K562 (cell line): ENCODE measurements at regions not wholly inside any gene's neighbourhood (a gene's known extent, or its start where the extent isn't known, plus 50 kb on each side); places are given as distances from the start of the nearest gene placed in this dataset.
A peak's percentile ranks its signal among the peaks of the same experiment; 100 is the strongest.

ENCODE experiments used
- BRD9 ChIP-seq: fragments of 450-650 bp; IDR thresholded peaks from 2 replicates; pipeline ENCODE4 v1.6.1; 2018; ENCODE audit warnings: low read depth; ENCODE audit not compliant: partially characterized antibody
- CBFA2T2 ChIP-seq: fragments of 450-650 bp; conservative IDR thresholded peaks from 2 replicates; pipeline ENCODE4 v1.6.1; 2017; ENCODE audit warnings: mild to moderate bottlenecking
- CBFA2T3 ChIP-seq: fragments of 450-650 bp; IDR thresholded peaks from 2 replicates; pipeline ENCODE4 v1.6.1; 2017
- CBX3 ChIP-seq, 2 experiments: IDR thresholded peaks; 1 replicate in 1 of 2; 2 replicates in 1 of 2; pipeline ENCODE4 v1.6.1; 2012; ENCODE audit warnings: inconsistent platforms in 2 of 2, low read length in 2 of 2, borderline replicate concordance in 1 of 2, control low read depth in 1 of 2
- E2F3 ChIP-seq: fragments of 250-450 bp; sonication (Bioruptor Pico); IDR thresholded peaks from 2 replicates; pipeline ENCODE4 v1.4.0; 2020; ENCODE audit warnings: mild to moderate bottlenecking
- HMG20A ChIP-seq: fragments of 450-650 bp; formaldehyde crosslinking; conservative IDR thresholded peaks from 2 replicates; pipeline ENCODE4 v1.4.0; 2020; ENCODE audit warnings: mild to moderate bottlenecking, mixed read lengths
- MYNN ChIP-seq, 2 experiments: sonication (generic); formaldehyde crosslinking in 1 of 2; IDR thresholded peaks; 2 replicates each; pipeline versions ENCODE4 v1.5.0 to v1.6.1; 2016 to 2020; ENCODE audit warnings: antibody characterized with exemption in 1 of 2, missing genetic modification reagents in 1 of 2
- SRSF1 ChIP-seq: fragments of 200-400 bp; formaldehyde crosslinking; IDR thresholded peaks from 2 replicates; pipeline ENCODE4 v1.6.1; 2017; ENCODE audit warnings: mild to moderate bottlenecking, low read depth, low read length, moderate library complexity
- TAL1 ChIP-seq: fragments of 450-650 bp; IDR thresholded peaks from 2 replicates; pipeline ENCODE4 v1.6.1; 2016; ENCODE audit warnings: mild to moderate bottlenecking
- ZBED1 ChIP-seq: IDR thresholded peaks from 2 replicates; pipeline ENCODE4 v1.6.1; 2014
- ZNF324 ChIP-seq: fragments of 250-450 bp; sonication (Bioruptor Pico); IDR thresholded peaks from 2 replicates; pipeline ENCODE4 v1.4.0; 2020; ENCODE audit warnings: mild to moderate bottlenecking
- TF ChIP-seq, protein P1 (sequence below): fragments of 250-450 bp; sonication (Bioruptor Pico); IDR thresholded peaks from 2 replicates; pipeline ENCODE4 v1.4.0; 2020; ENCODE audit warnings: mild to moderate bottlenecking, moderate library complexity, borderline replicate concordance
- TF ChIP-seq, protein P2 (sequence below), 2 experiments: IDR thresholded peaks; 2 replicates each; pipeline ENCODE4 v1.6.1; 2012; ENCODE audit warnings: improper control_type of control experiment in 2 of 2, low read depth in 2 of 2, low read length in 2 of 2, borderline replicate concordance in 1 of 2
- TF ChIP-seq, protein P3 (sequence below): fragments of 250-450 bp; sonication (Bioruptor Pico); IDR thresholded peaks from 2 replicates; pipeline ENCODE4 v1.5.0; 2021
- TF ChIP-seq, protein P4 (sequence below): fragments of 450-650 bp; IDR thresholded peaks from 2 replicates; pipeline ENCODE4 v1.6.1; 2016; ENCODE audit warnings: borderline replicate concordance
- TF ChIP-seq, protein P5 (sequence below): fragments of 250-450 bp; sonication (Bioruptor Pico); IDR thresholded peaks from 2 replicates; pipeline ENCODE4 v1.6.1; 2021; ENCODE audit warnings: mild to moderate bottlenecking
- TF ChIP-seq, protein P6 (sequence below): fragments of 250-450 bp; sonication (Bioruptor Pico); IDR thresholded peaks from 2 replicates; pipeline ENCODE4 v1.4.0; 2020; ENCODE audit warnings: mild to moderate bottlenecking, moderate library complexity

DNA sequence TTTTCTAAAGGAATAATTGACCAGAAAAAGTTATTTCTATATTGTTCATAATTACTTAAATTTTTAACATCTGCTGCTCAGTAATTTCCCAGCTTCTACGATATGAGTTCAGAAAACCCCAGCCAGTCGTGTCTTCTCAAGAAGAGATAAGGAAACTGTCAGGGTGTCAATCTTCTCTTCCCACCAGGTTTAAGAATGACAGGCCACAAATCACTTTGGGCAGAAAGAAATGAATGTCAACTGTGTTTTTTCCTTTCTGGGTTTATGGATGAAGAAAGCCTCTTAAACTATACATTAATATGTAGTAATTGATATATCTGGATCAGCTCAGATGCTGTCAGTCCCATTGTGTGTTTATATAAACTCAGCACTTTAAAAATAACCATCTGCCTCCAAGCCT, 453.2 kb upstream of the NUDT12 start (continued):
- TF ChIP-seq, protein P1, sequence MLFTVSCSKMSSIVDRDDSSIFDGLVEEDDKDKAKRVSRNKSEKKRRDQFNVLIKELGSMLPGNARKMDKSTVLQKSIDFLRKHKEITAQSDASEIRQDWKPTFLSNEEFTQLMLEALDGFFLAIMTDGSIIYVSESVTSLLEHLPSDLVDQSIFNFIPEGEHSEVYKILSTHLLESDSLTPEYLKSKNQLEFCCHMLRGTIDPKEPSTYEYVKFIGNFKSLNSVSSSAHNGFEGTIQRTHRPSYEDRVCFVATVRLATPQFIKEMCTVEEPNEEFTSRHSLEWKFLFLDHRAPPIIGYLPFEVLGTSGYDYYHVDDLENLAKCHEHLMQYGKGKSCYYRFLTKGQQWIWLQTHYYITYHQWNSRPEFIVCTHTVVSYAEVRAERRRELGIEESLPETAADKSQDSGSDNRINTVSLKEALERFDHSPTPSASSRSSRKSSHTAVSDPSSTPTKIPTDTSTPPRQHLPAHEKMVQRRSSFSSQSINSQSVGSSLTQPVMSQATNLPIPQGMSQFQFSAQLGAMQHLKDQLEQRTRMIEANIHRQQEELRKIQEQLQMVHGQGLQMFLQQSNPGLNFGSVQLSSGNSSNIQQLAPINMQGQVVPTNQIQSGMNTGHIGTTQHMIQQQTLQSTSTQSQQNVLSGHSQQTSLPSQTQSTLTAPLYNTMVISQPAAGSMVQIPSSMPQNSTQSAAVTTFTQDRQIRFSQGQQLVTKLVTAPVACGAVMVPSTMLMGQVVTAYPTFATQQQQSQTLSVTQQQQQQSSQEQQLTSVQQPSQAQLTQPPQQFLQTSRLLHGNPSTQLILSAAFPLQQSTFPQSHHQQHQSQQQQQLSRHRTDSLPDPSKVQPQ: no peak
- no peak for TF ChIP-seq ZBED1
- TF ChIP-seq, protein P2, sequence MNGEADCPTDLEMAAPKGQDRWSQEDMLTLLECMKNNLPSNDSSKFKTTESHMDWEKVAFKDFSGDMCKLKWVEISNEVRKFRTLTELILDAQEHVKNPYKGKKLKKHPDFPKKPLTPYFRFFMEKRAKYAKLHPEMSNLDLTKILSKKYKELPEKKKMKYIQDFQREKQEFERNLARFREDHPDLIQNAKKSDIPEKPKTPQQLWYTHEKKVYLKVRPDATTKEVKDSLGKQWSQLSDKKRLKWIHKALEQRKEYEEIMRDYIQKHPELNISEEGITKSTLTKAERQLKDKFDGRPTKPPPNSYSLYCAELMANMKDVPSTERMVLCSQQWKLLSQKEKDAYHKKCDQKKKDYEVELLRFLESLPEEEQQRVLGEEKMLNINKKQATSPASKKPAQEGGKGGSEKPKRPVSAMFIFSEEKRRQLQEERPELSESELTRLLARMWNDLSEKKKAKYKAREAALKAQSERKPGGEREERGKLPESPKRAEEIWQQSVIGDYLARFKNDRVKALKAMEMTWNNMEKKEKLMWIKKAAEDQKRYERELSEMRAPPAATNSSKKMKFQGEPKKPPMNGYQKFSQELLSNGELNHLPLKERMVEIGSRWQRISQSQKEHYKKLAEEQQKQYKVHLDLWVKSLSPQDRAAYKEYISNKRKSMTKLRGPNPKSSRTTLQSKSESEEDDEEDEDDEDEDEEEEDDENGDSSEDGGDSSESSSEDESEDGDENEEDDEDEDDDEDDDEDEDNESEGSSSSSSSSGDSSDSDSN (IDR thresholded peaks at IDR 0.05; ENCODE audit: borderline replicate concordance in 1 of 2, low read depth in 2 of 2, low read length in 2 of 2): no peak
- 0 out of 3 replicates have a peak, but pooled peaks of 1 of the 2 experiments have one; percentile 24 for TF ChIP-seq CBX3 (IDR thresholded peaks at IDR 0.05; ENCODE audit: borderline replicate concordance in 1 of 2, low read length in 2 of 2)
- peak; percentile 40 for TF ChIP-seq TAL1
- no peak for TF ChIP-seq ZNF324 (CRISPR knock-in tag)
- TF ChIP-seq, protein P3, sequence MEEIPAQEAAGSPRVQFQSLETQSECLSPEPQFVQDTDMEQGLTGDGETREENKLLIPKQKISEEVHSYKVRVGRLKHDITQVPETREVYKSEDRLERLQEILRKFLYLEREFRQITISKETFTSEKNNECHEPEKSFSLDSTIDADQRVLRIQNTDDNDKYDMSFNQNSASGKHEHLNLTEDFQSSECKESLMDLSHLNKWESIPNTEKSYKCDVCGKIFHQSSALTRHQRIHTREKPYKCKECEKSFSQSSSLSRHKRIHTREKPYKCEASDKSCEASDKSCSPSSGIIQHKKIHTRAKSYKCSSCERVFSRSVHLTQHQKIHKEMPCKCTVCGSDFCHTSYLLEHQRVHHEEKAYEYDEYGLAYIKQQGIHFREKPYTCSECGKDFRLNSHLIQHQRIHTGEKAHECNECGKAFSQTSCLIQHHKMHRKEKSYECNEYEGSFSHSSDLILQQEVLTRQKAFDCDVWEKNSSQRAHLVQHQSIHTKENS: no peak
- no peak for TF ChIP-seq BRD9
- TF ChIP-seq MYNN (IDR thresholded peaks at IDR 0.05): no peak
- TF ChIP-seq MYNN (CRISPR knock-in tag; IDR thresholded peaks at IDR 0.05): no peak
- TF ChIP-seq CBFA2T3: peak; percentile 59
- TF ChIP-seq, protein P4, sequence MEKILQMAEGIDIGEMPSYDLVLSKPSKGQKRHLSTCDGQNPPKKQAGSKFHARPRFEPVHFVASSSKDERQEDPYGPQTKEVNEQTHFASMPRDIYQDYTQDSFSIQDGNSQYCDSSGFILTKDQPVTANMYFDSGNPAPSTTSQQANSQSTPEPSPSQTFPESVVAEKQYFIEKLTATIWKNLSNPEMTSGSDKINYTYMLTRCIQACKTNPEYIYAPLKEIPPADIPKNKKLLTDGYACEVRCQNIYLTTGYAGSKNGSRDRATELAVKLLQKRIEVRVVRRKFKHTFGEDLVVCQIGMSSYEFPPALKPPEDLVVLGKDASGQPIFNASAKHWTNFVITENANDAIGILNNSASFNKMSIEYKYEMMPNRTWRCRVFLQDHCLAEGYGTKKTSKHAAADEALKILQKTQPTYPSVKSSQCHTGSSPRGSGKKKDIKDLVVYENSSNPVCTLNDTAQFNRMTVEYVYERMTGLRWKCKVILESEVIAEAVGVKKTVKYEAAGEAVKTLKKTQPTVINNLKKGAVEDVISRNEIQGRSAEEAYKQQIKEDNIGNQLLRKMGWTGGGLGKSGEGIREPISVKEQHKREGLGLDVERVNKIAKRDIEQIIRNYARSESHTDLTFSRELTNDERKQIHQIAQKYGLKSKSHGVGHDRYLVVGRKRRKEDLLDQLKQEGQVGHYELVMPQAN: no peak
- TF ChIP-seq SRSF1: no peak
- no peak for TF ChIP-seq E2F3 (CRISPR knock-in tag)
- TF ChIP-seq CBFA2T2: peak; percentile 44; the same call in 1 of the 2 replicates
- TF ChIP-seq, protein P5, sequence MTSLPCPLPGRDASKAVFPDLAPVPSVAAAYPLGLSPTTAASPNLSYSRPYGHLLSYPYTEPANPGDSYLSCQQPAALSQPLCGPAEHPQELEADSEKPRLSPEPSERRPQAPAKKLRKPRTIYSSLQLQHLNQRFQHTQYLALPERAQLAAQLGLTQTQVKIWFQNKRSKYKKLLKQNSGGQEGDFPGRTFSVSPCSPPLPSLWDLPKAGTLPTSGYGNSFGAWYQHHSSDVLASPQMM (CRISPR knock-in tag): no peak
- no peak for TF ChIP-seq HMG20A (CRISPR knock-in tag)
- TF ChIP-seq, protein P6, sequence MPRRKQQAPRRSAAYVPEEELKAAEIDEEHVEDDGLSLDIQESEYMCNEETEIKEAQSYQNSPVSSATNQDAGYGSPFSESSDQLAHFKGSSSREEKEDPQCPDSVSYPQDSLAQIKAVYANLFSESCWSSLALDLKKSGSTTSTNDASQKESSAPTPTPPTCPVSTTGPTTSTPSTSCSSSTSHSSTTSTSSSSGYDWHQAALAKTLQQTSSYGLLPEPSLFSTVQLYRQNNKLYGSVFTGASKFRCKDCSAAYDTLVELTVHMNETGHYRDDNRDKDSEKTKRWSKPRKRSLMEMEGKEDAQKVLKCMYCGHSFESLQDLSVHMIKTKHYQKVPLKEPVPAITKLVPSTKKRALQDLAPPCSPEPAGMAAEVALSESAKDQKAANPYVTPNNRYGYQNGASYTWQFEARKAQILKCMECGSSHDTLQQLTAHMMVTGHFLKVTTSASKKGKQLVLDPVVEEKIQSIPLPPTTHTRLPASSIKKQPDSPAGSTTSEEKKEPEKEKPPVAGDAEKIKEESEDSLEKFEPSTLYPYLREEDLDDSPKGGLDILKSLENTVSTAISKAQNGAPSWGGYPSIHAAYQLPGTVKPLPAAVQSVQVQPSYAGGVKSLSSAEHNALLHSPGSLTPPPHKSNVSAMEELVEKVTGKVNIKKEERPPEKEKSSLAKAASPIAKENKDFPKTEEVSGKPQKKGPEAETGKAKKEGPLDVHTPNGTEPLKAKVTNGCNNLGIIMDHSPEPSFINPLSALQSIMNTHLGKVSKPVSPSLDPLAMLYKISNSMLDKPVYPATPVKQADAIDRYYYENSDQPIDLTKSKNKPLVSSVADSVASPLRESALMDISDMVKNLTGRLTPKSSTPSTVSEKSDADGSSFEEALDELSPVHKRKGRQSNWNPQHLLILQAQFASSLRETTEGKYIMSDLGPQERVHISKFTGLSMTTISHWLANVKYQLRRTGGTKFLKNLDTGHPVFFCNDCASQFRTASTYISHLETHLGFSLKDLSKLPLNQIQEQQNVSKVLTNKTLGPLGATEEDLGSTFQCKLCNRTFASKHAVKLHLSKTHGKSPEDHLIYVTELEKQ (CRISPR knock-in tag): peak; percentile 58; the same call in 1 of the 2 replicates
